Upper lobe of left lung (tissue), 4 donors: ENCODE measurements at regions not wholly inside any gene's neighbourhood (a gene's known extent, or its start where the extent isn't known, plus 50 kb on each side); places are given as distances from the start of the nearest gene placed in this dataset.

Experiments used
- CTCF ChIP-seq, 6 experiments: fragments of 450-650 bp in 4 of 6; fragments of 200-600 bp in 2 of 6; sonication (generic) in 2 of 6; IDR thresholded peaks; one replicate each; pipeline ENCODE4 v1.5.1; 2016 to 2019; ENCODE audit warnings: antibody characterized with exemption in 6 of 6
- EP300 ChIP-seq, 4 donors: sonication (generic); formaldehyde crosslinking; IDR thresholded peaks; one replicate each; pipeline ENCODE4 v1.5.1; 2017; ENCODE audit warnings: antibody characterized with exemption in 4 of 4, control low read depth in 2 of 4
- POLR2A ChIP-seq, 4 donors: fragments of 450-650 bp; IDR thresholded peaks; one replicate each; pipeline ENCODE4 v1.5.1; 2016 to 2017; ENCODE audit warnings: antibody characterized with exemption in 4 of 4, mild to moderate bottlenecking in 2 of 4
- POLR2AphosphoS5 ChIP-seq, 2 donors: sonication (generic); formaldehyde crosslinking; IDR thresholded peaks; one replicate each; pipeline ENCODE4 v1.5.1; 2017; ENCODE audit warnings: antibody characterized with exemption in 2 of 2

GRCh38 chr10:2438248-2438939 is 629.0 kb upstream of the PFKP start:
- TF ChIP-seq CTCF (IDR thresholded peaks at IDR 0.05) (no peak), POLR2AphosphoS5 (IDR thresholded peaks at IDR 0.05) (no peak), EP300 (IDR thresholded peaks at IDR 0.05) (no peak), POLR2A (IDR thresholded peaks at IDR 0.05) (no peak)
